Calu3 (cell line): ENCODE measurements at regions not wholly inside any gene's neighbourhood (a gene's known extent, or its start where the extent isn't known, plus 50 kb on each side); places are given as distances from the start of the nearest gene placed in this dataset.

Experiments
- BruUV-seq: library from RNA; stranded (reverse); fragments of 400-500 nt; replicated peaks from 2 replicates; lab custom pipeline; 2021; lab: Mats Ljungman, UMichigan
- CTCF ChIA-PET: fragments of 300-600 bp; sonication (Branson Sonifier 250); formaldehyde crosslinking; loops from one replicate; lab custom pipeline; 2022; ENCODE audit warnings: antibody characterized with exemption; lab: Charles Lee
- DNase-seq: peaks from one replicate; pipeline ENCODE4 v3.0.0; 2022
- H3K27ac Mint-ChIP-seq: one replicate; pipeline ENCODE4 v1.8.0; 2022; ENCODE audit warnings: mixed read lengths; ENCODE audit not compliant: unreplicated experiment
- H3K27me3 Mint-ChIP-seq: one replicate; pipeline ENCODE4 v1.8.0; 2022; ENCODE audit warnings: mixed read lengths; ENCODE audit not compliant: unreplicated experiment
- H3K36me3 Mint-ChIP-seq: one replicate; pipeline ENCODE4 v1.8.0; 2022; ENCODE audit warnings: mild to moderate bottlenecking, moderate library complexity, mixed read lengths; ENCODE audit not compliant: insufficient read depth, unreplicated experiment
- H3K4me1 Mint-ChIP-seq: one replicate; pipeline ENCODE4 v1.8.0; 2022; ENCODE audit warnings: mild to moderate bottlenecking, low read depth, mixed read lengths; ENCODE audit not compliant: unreplicated experiment
- H3K4me3 Mint-ChIP-seq: one replicate; pipeline ENCODE4 v1.8.0; 2022; ENCODE audit warnings: mild to moderate bottlenecking, low read depth, moderate library complexity, mixed read lengths; ENCODE audit not compliant: unreplicated experiment
- H3K9me3 Mint-ChIP-seq: one replicate; pipeline ENCODE4 v1.8.0; 2022; ENCODE audit warnings: low read depth, mixed read lengths; ENCODE audit not compliant: unreplicated experiment
- intact Hi-C: fragments of 100-400 bp; cut with micrococcal nuclease; formaldehyde crosslinking; loops from one replicate; pipeline ENCODE4 v1.10.0; 2022; ENCODE audit not compliant: unreplicated experiment
- TF ChIP-seq, protein P1 (sequence below): fragments of 200-600 bp; IDR thresholded peaks from one replicate; pipeline ENCODE4 v1.8.0; 2022; ENCODE audit warnings: antibody characterized with exemption; ENCODE audit not compliant: unreplicated experiment

DNA sequence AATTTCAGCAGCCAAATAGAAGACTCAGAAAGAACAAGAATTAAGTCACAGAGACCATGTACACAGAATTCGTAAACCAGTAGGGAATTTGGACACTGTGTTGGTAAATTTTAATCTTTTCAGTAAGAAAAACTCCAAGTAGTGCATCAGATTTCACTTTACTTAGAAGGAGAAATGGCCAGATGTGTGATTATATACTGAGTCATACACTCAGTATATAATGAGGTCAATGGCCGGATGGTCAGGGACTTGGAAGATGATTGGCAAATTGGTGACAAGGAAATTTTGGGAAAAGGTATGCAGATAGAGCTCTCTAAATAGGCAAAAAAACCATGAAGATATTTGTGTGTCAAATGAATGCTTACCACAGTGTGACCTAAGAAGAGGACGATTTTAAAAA is 399.8 kb upstream of the LRRC7 start:
- BruUV-seq: no TSS peak
- TF ChIP-seq, protein P1, sequence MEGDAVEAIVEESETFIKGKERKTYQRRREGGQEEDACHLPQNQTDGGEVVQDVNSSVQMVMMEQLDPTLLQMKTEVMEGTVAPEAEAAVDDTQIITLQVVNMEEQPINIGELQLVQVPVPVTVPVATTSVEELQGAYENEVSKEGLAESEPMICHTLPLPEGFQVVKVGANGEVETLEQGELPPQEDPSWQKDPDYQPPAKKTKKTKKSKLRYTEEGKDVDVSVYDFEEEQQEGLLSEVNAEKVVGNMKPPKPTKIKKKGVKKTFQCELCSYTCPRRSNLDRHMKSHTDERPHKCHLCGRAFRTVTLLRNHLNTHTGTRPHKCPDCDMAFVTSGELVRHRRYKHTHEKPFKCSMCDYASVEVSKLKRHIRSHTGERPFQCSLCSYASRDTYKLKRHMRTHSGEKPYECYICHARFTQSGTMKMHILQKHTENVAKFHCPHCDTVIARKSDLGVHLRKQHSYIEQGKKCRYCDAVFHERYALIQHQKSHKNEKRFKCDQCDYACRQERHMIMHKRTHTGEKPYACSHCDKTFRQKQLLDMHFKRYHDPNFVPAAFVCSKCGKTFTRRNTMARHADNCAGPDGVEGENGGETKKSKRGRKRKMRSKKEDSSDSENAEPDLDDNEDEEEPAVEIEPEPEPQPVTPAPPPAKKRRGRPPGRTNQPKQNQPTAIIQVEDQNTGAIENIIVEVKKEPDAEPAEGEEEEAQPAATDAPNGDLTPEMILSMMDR: no peak
- H3K4me3 Mint-ChIP-seq: no peak overlapping the region
- no peaks in the 10 kb centered on the region for H3K4me1 Mint-ChIP-seq
- peaks cover 11% of the 10 kb centered on the region for H3K9me3 Mint-ChIP-seq
- H3K27ac Mint-ChIP-seq: no peak overlapping the region
- DNase-seq: no peak
- CTCF ChIA-PET: no interaction called here
- no peaks in the 10 kb centered on the region for H3K36me3 Mint-ChIP-seq
- H3K27me3 Mint-ChIP-seq: no peaks in the 10 kb centered on the region
- intact Hi-C loops: no loop called here

DNA sequence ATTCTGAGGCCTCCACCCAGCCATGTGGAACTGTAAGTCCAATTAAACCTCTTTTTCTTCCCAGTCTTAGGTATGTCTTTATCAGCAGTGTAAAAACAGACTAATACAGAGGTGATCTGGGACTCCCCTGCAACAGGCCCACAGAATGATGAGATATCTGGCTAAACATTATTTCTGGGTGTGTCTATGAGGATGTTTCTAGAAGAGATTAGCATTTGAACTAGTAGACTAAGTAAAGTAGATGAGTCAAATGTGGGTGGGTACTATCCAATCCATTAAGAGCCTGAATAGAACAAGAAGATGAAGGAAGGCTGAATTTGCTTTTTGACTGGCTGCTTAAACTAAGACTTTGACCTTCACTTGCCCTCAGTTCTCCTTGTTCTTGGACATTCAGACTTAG is 396.5 kb upstream of the LRRC7 start:
- Mint-ChIP-seq H3K4me3 (no peak overlapping the region), H3K36me3 (no peaks in the 10 kb centered on the region), H3K27ac (no peak overlapping the region), H3K9me3 (peaks cover 8% of the 10 kb centered on the region), H3K27me3 (no peaks in the 10 kb centered on the region), H3K4me1 (no peaks in the 10 kb centered on the region)
- TF ChIP-seq, protein P1: no peak
- CTCF ChIA-PET: no interaction called here
- no peak for DNase-seq
- BruUV-seq: no TSS peak
- intact Hi-C loops: no loop called here

GRCh38 chr1:69172003-69173000 is 395.4 kb upstream of the LRRC7 start:
- intact Hi-C loops: no loop called here
- peaks cover 6% of the 10 kb centered on the region for H3K9me3 Mint-ChIP-seq
- no peak overlapping the region for H3K4me3 Mint-ChIP-seq

DNA sequence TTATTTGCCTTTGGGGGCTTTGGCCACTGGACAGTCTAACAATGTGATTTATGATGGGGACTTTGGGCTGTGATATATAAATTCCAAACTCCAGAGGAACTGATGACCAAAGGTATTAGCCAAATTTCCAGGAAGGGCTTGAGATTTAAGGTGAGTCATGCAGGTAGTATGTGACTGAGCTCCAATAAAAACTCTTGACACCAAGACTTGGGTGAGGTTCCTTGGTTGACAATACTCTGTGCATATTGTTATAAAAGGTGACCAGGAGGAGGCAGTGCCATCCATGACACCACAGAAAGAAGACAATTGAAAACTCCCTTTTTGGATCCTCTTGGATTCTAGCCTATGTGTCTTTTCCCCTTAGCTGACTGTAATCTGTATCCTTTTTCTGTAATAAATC is 392.7 kb upstream of the LRRC7 start:
- CTCF ChIA-PET: no interaction called here
- H3K27me3 Mint-ChIP-seq: no peaks in the 10 kb centered on the region
- no peak overlapping the region for H3K4me3 Mint-ChIP-seq
- peaks cover 2% of the 10 kb centered on the region for H3K9me3 Mint-ChIP-seq
- no peaks in the 10 kb centered on the region for H3K36me3 Mint-ChIP-seq
- no peak overlapping the region for H3K27ac Mint-ChIP-seq
- DNase-seq: no peak
- BruUV-seq: no TSS peak
- intact Hi-C loops: no loop called here
- no peaks in the 10 kb centered on the region for H3K4me1 Mint-ChIP-seq
- TF ChIP-seq, protein P1: no peak

More at GRCh38 chr1:69172003-69173000, 395.4 kb upstream of the LRRC7 start:
- TF ChIP-seq, protein P1: no peak
- Mint-ChIP-seq H3K27me3 (no peaks in the 10 kb centered on the region), H3K4me1 (no peaks in the 10 kb centered on the region), H3K27ac (no peak overlapping the region), H3K36me3 (no peaks in the 10 kb centered on the region)
- DNase-seq: no peak
- no TSS peak for BruUV-seq
- CTCF ChIA-PET: no interaction called here
